Liver (tissue), 7 donors: ENCODE measurements at regions not wholly inside any gene's neighbourhood (a gene's known extent, or its start where the extent isn't known, plus 50 kb on each side); places are given as distances from the start of the nearest gene placed in this dataset.

Experiments used
- DNase-seq: peaks from one replicate; pipeline ENCODE4 v3.0.0-alpha.2; 2017; ENCODE audit warnings: low spot score
- H3K27ac ChIP-seq, 2 donors: one replicate each; pipeline ENCODE4 v1.7.0; 2013; ENCODE audit warnings: inconsistent platforms in 2 of 2, low read length in 2 of 2, control low read depth in 1 of 2, low read depth in 1 of 2, mild to moderate bottlenecking in 1 of 2
- H3K27me3 ChIP-seq, 4 donors: one replicate each; pipeline versions ENCODE4 v1.6.1 to v1.7.0; 2013; ENCODE audit warnings: low read length in 3 of 4, inconsistent platforms in 1 of 4, mild to moderate bottlenecking in 1 of 4, moderate library complexity in 1 of 4; ENCODE audit not compliant: control insufficient read depth in 4 of 4, insufficient read depth in 4 of 4
- H3K36me3 ChIP-seq, 4 donors: one replicate each; pipeline versions ENCODE4 v1.6.1 to v1.7.0; 2013; ENCODE audit warnings: low read length in 3 of 4, mild to moderate bottlenecking in 3 of 4, low read depth in 1 of 4, moderate library complexity in 1 of 4; ENCODE audit not compliant: control insufficient read depth in 4 of 4, insufficient read depth in 3 of 4
- H3K4me1 ChIP-seq, 4 donors: one replicate each; pipeline versions ENCODE4 v1.6.1 to v1.7.0; 2013; ENCODE audit warnings: low read length in 3 of 4, mild to moderate bottlenecking in 3 of 4, moderate library complexity in 1 of 4; ENCODE audit not compliant: control insufficient read depth in 4 of 4, insufficient read depth in 4 of 4
- H3K4me3 ChIP-seq, 3 donors: one replicate each; pipeline versions ENCODE4 v1.6.1 to v1.7.0; 2013; ENCODE audit warnings: low read length in 3 of 3, control low read depth in 1 of 3, low read depth in 1 of 3, mild to moderate bottlenecking in 1 of 3
- H3K9ac ChIP-seq, 2 donors: one replicate each; pipeline ENCODE4 v1.7.0; 2013; ENCODE audit warnings: low read length in 2 of 2, mild to moderate bottlenecking in 2 of 2, moderate library complexity in 2 of 2, control low read depth in 1 of 2, low read depth in 1 of 2
- H3K9me3 ChIP-seq, 4 donors: one replicate each; pipeline versions ENCODE4 v1.6.1 to v1.7.0; 2013; ENCODE audit warnings: low read length in 3 of 4; ENCODE audit not compliant: control insufficient read depth in 4 of 4
- ATF3 ChIP-seq: IDR thresholded peaks from 2 replicates; pipeline ENCODE4 v1.6.1; 2016; ENCODE audit warnings: antibody characterized with exemption
- EGR1 ChIP-seq, 2 donors: IDR thresholded peaks; 2 replicates each; pipeline ENCODE4 v1.6.1; 2016 to 2018; ENCODE audit warnings: antibody characterized with exemption in 2 of 2, low read depth in 2 of 2
- FOXA1 ChIP-seq: IDR thresholded peaks from 2 replicates; pipeline ENCODE4 v1.6.1; 2016; ENCODE audit warnings: antibody characterized with exemption
- FOXA2 ChIP-seq: IDR thresholded peaks from 2 replicates; pipeline ENCODE4 v1.6.1; 2016; ENCODE audit warnings: antibody characterized with exemption
- GABPA ChIP-seq, 2 donors: IDR thresholded peaks in 1 of 2; conservative IDR thresholded peaks in 1 of 2; 2 replicates each; pipeline ENCODE4 v1.6.1; 2016; ENCODE audit warnings: antibody characterized with exemption in 2 of 2, mild to moderate bottlenecking in 1 of 2, moderate library complexity in 1 of 2
- HNF4A ChIP-seq, 2 donors: conservative IDR thresholded peaks; 2 replicates each; pipeline ENCODE4 v1.6.1; 2016; ENCODE audit warnings: antibody characterized with exemption in 2 of 2, mild to moderate bottlenecking in 2 of 2
- JUND ChIP-seq, 2 donors: IDR thresholded peaks; 2 replicates each; pipeline ENCODE4 v1.6.1; 2016; ENCODE audit warnings: antibody characterized with exemption in 2 of 2
- MAX ChIP-seq: IDR thresholded peaks from 2 replicates; pipeline ENCODE4 v1.6.1; 2016; ENCODE audit warnings: antibody characterized with exemption
- NR2F2 ChIP-seq: IDR thresholded peaks from 2 replicates; pipeline ENCODE4 v1.6.1; 2016; ENCODE audit warnings: antibody characterized with exemption
- RAD21 ChIP-seq, 2 donors: IDR thresholded peaks; 2 replicates each; pipeline ENCODE4 v1.6.1; 2016; ENCODE audit warnings: antibody characterized with exemption in 2 of 2, mild to moderate bottlenecking in 2 of 2
- REST ChIP-seq: IDR thresholded peaks from 2 replicates; pipeline ENCODE4 v1.6.1; 2016; ENCODE audit warnings: antibody characterized with exemption, mild to moderate bottlenecking
- TAF1 ChIP-seq: conservative IDR thresholded peaks from 2 replicates; pipeline ENCODE4 v1.6.1; 2016; ENCODE audit warnings: antibody characterized with exemption, mild to moderate bottlenecking
- YY1 ChIP-seq: IDR thresholded peaks from 2 replicates; pipeline ENCODE4 v1.6.1; 2016; ENCODE audit warnings: antibody characterized with exemption, mild to moderate bottlenecking
- ZBTB33 ChIP-seq: IDR thresholded peaks from 2 replicates; pipeline ENCODE4 v1.6.1; 2016; ENCODE audit warnings: antibody characterized with exemption
- WGBS: extraction: QIAGEN DNeasy Blood & Tissue Kit; methylation state at CpG from one replicate; pipeline ENCODE4 v1.1.7; 2013; 5-methylcytosine and 5-hydroxymethylcytosine counted together
- donor health status: healthy.
- donor health status: healthy.
- donor health status: healthy.
- donor health status: healthy.

- no peaks in the 10 kb centered on the region for H3K9me3 ChIP-seq
- DNase-seq: no peak
- no peak overlapping the region for H3K9ac ChIP-seq
- TF ChIP-seq FOXA1: no peak
- no peak for TF ChIP-seq ZBTB33
- TF ChIP-seq REST: no peak
- TF ChIP-seq ATF3: no peak
- TF ChIP-seq NR2F2: no peak
- TF ChIP-seq YY1: no peak
- TF ChIP-seq MAX: no peak
- TF ChIP-seq TAF1: no peak
- no peak for TF ChIP-seq RAD21 (IDR thresholded peaks at IDR 0.05)
- 90% methylated on average over 3 of the region's 3 CpGs for WGBS
- H3K36me3 ChIP-seq: no peaks in the 10 kb centered on the region
- H3K4me1 ChIP-seq: no peaks in the 10 kb centered on the region
- no peak overlapping the region for H3K4me3 ChIP-seq
- no peaks in the 10 kb centered on the region for H3K27me3 ChIP-seq
- H3K27ac ChIP-seq: no peak overlapping the region
Observed at GRCh38 chr20:19110285-19110684, 102.2 kb upstream of the SLC24A3 start.

- H3K27me3 ChIP-seq: no peaks in the 10 kb centered on the region
- H3K9me3 ChIP-seq: no peaks in the 10 kb centered on the region
- no peaks in the 10 kb centered on the region for H3K4me1 ChIP-seq
- DNase-seq: no peak
- TF ChIP-seq FOXA1: no peak
- TF ChIP-seq YY1: no peak
- no peak for TF ChIP-seq TAF1
- TF ChIP-seq HNF4A (conservative IDR thresholded peaks at IDR 0.05): no peak
- TF ChIP-seq EGR1 (IDR thresholded peaks at IDR 0.05; ENCODE audit: low read depth in 2 of 2): no peak
- no peak for TF ChIP-seq JUND (IDR thresholded peaks at IDR 0.05)
- no peak for TF ChIP-seq ATF3
- TF ChIP-seq GABPA (IDR thresholded peaks at IDR 0.05 in 1 of 2, conservative IDR thresholded peaks at IDR 0.05 in 1 of 2): no peak
- no peak for TF ChIP-seq FOXA2
- H3K9ac ChIP-seq: no peak overlapping the region
- H3K4me3 ChIP-seq: no peak overlapping the region
- H3K36me3 ChIP-seq: no peaks in the 10 kb centered on the region
- H3K27ac ChIP-seq: no peak overlapping the region
- WGBS: 73% methylated on average over 7 of the region's 7 CpGs
Observed at GRCh38 chr20:19110881-19111460, 101.5 kb upstream of the SLC24A3 start.
